HL-60 (cell line): ENCODE measurements at regions not wholly inside any gene's neighbourhood (a gene's known extent, or its start where the extent isn't known, plus 50 kb on each side); places are given as distances from the start of the nearest gene placed in this dataset.

Experiments
- DNase-seq, 2 experiments: peaks; one replicate each; pipeline ENCODE4 v3.0.0-alpha.2; 2010 to 2020; ENCODE audit warnings: low read depth in 1 of 2, low spot score in 1 of 2
- H3K27ac ChIP-seq: fragments of 250-450 bp; sonication (Bioruptor Pico); replicated peaks from 2 replicates; pipeline ENCODE4 v1.5.1; 2020; ENCODE audit warnings: mild to moderate bottlenecking, moderate library complexity
- H3K27me3 ChIP-seq: fragments of 250-450 bp; sonication (Bioruptor Pico); 2 replicates; pipeline ENCODE4 v1.5.1; 2021; ENCODE audit warnings: mild to moderate bottlenecking, moderate library complexity; ENCODE audit not compliant: insufficient read depth, poor library complexity, severe bottlenecking
- H3K4me3 ChIP-seq: replicated peaks from 2 replicates; pipeline ENCODE4 v1.5.1; 2011; ENCODE audit warnings: mild to moderate bottlenecking, control low read depth, low read length; ENCODE audit not compliant: insufficient read depth
- GABPA ChIP-seq: IDR thresholded peaks from 2 replicates; pipeline ENCODE4 v1.6.1; 2012; ENCODE audit warnings: low read depth
- POLR2AphosphoS5 ChIP-seq: IDR thresholded peaks from 2 replicates; pipeline ENCODE4 v1.6.1; 2012; ENCODE audit warnings: low read depth
- SPI1 ChIP-seq: IDR thresholded peaks from 2 replicates; pipeline ENCODE4 v1.6.1; 2012; ENCODE audit warnings: low read depth, mild to moderate bottlenecking, borderline replicate concordance
- TF ChIP-seq, protein P1 (sequence below): IDR thresholded peaks from one replicate; pipeline ENCODE4 v1.5.1; 2011; ENCODE audit warnings: low read length, control low read depth, inconsistent platforms; ENCODE audit not compliant: insufficient read depth
- TF ChIP-seq, protein P2 (sequence below): IDR thresholded peaks from 2 replicates; pipeline ENCODE4 v1.6.1; 2012; ENCODE audit warnings: low read depth; ENCODE audit not compliant: insufficient replicate concordance

DNA sequence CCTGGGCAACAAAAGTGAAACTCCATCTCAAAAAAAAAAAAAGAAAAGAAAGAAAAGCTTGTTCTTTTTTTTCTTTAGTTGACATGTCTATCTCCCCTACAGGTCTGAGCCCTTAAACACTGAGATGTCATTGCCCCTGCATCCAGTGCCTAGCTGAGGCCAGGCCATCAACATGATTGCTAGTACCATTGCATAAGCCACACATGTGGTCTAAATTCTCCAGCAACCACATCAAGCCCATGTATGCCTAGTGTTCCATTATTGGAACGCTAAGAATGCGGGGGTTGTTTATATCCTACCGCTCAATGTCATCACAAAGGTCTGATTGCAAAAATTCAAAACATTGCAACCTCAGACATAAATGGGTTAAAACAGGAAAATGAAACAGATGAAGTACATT, 62.7 kb downstream of the NPTX2 start:
- DNase-seq, result no peak
- peaks cover 4% of the 10 kb centered on the region for H3K27me3 ChIP-seq
- TF ChIP-seq POLR2AphosphoS5 (no peak), SPI1 (no peak), GABPA (no peak)
- TF ChIP-seq, protein P1, sequence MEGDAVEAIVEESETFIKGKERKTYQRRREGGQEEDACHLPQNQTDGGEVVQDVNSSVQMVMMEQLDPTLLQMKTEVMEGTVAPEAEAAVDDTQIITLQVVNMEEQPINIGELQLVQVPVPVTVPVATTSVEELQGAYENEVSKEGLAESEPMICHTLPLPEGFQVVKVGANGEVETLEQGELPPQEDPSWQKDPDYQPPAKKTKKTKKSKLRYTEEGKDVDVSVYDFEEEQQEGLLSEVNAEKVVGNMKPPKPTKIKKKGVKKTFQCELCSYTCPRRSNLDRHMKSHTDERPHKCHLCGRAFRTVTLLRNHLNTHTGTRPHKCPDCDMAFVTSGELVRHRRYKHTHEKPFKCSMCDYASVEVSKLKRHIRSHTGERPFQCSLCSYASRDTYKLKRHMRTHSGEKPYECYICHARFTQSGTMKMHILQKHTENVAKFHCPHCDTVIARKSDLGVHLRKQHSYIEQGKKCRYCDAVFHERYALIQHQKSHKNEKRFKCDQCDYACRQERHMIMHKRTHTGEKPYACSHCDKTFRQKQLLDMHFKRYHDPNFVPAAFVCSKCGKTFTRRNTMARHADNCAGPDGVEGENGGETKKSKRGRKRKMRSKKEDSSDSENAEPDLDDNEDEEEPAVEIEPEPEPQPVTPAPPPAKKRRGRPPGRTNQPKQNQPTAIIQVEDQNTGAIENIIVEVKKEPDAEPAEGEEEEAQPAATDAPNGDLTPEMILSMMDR, result no peak
- TF ChIP-seq, protein P2, sequence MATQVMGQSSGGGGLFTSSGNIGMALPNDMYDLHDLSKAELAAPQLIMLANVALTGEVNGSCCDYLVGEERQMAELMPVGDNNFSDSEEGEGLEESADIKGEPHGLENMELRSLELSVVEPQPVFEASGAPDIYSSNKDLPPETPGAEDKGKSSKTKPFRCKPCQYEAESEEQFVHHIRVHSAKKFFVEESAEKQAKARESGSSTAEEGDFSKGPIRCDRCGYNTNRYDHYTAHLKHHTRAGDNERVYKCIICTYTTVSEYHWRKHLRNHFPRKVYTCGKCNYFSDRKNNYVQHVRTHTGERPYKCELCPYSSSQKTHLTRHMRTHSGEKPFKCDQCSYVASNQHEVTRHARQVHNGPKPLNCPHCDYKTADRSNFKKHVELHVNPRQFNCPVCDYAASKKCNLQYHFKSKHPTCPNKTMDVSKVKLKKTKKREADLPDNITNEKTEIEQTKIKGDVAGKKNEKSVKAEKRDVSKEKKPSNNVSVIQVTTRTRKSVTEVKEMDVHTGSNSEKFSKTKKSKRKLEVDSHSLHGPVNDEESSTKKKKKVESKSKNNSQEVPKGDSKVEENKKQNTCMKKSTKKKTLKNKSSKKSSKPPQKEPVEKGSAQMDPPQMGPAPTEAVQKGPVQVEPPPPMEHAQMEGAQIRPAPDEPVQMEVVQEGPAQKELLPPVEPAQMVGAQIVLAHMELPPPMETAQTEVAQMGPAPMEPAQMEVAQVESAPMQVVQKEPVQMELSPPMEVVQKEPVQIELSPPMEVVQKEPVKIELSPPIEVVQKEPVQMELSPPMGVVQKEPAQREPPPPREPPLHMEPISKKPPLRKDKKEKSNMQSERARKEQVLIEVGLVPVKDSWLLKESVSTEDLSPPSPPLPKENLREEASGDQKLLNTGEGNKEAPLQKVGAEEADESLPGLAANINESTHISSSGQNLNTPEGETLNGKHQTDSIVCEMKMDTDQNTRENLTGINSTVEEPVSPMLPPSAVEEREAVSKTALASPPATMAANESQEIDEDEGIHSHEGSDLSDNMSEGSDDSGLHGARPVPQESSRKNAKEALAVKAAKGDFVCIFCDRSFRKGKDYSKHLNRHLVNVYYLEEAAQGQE, result no peak
- H3K4me3 ChIP-seq, result no peak overlapping the region
- no peak overlapping the region for H3K27ac ChIP-seq

DNA sequence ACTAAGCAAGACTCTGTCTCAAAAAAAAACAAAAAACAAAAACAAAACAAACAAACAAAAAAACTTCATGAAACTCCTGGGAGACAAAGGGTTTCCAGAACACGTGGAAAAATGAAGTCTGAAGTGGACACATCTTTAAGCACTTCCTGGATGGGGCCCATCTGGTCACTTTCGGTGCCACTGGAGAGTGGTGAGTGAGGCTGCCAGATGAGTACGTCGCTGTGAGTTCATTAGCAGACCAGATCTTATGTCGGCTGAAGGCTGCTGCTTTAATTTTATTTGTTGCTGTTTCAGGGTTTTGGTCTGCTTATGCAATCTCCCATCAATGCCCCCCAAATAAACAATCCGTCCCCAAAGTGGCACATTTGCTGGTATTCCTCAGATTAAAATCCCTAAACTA, 64.4 kb downstream of the NPTX2 start:
- no peak for DNase-seq
- TF ChIP-seq, protein P2, result no peak
- TF ChIP-seq SPI1 (no peak), GABPA (no peak), POLR2AphosphoS5 (no peak)
- TF ChIP-seq, protein P1, result no peak
- Histone ChIP-seq H3K27ac (no peak overlapping the region), H3K27me3 (peaks cover 4% of the 10 kb centered on the region), H3K4me3 (no peak overlapping the region)

DNA sequence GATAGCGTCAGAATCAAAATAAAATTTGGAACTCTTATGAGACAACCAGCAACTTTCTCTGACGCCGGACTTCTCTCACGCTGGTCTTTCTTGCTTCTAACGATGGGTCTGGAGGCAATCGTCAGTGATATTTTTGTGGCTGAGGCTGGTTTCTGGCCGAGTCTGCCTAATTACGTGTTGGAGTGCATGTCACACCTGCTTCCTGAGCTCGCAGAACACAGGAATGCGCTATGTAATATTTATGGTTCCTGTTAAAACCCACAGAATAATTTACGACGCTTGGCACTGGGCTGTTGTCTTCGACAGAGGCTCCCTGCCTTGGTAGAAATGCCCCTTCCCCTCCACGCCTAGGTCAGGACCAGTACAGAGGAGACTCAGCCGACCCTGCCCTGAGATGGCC, 64.9 kb downstream of the NPTX2 start:
- no peak for DNase-seq

DNA sequence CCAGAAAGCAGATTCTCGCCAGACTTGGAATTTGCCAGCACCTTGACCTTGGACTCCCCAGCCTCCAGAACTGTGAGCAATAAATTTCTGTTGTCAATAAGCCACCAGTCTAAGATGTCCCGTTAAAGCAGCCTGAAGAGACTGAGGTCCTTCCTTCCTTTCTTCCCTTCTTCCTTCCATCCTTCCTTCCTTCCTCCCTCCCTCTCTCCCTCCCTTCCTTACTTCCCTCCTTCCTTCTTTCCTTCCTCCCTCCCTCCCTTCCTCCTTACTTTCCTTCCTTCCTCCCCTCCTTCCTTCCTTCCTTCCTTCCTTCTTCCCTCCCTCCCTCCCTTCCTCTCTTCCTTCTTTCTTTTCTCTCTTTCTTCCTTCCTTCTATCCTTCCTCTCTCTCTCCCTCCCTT, 66.4 kb downstream of the NPTX2 start:
- no peak for DNase-seq
- TF ChIP-seq, protein P1, result no peak
- TF ChIP-seq GABPA (no peak), SPI1 (no peak)
- TF ChIP-seq, protein P2, result no peak
- Histone ChIP-seq H3K27ac (no peak overlapping the region), H3K27me3 (peaks cover 4% of the 10 kb centered on the region), H3K4me3 (no peak overlapping the region)

More for the DNA sequence above, 64.9 kb downstream of the NPTX2 start:
- Histone ChIP-seq H3K4me3 (no peak overlapping the region), H3K27me3 (peaks cover 4% of the 10 kb centered on the region), H3K27ac (no peak overlapping the region)
- TF ChIP-seq SPI1, result no peak
